Ureter (tissue), 1 donor: ENCODE measurements at regions not wholly inside any gene's neighbourhood (a gene's known extent, or its start where the extent isn't known, plus 50 kb on each side); places are given as distances from the start of the nearest gene placed in this dataset.
"Not testable (repeated sequence)": the region's sequence is repeated elsewhere in the genome, so short reads cannot be mapped to it uniquely, and the experiment has no call there.

ENCODE experiments used
- DNase-seq: peaks from one replicate; pipeline ENCODE4 v3.0.0-alpha.2; 2020; ENCODE audit warnings: low spot score
- donor health status: DM: yes; HTN: yes; CAD: no.

- not testable (repeated sequence) for DNase-seq
These were observed 52.3 kb upstream of the LRRC30 start for GRCh38 chr18:7178568-7178967.

GRCh38 chr18:7177116-7177744 lies 53.7 kb upstream of the LRRC30 start:
- peak; percentile 52 for DNase-seq

- DNase-seq = no peak
These were observed 56.4 kb upstream of the LRRC30 start for GRCh38 chr18:7174344-7175095.

GRCh38 chr18:7173216-7173615 lies 55.6 kb upstream of the LAMA1 start:
- no peak for DNase-seq

GRCh38 chr18:7172611-7173010 lies 55.0 kb upstream of the LAMA1 start:
- DNase-seq = no peak

GRCh38 chr18:7170292-7170691 lies 52.7 kb upstream of the LAMA1 start:
- DNase-seq = no peak

- no peak for DNase-seq
These were observed 52.0 kb upstream of the LAMA1 start for GRCh38 chr18:7169601-7170000.

- no peak for DNase-seq
These were observed 50.8 kb upstream of the LAMA1 start for GRCh38 chr18:7168408-7168807.
